Neural progenitor cell (in vitro differentiated cells): ENCODE measurements at regions not wholly inside any gene's neighbourhood (a gene's known extent, or its start where the extent isn't known, plus 50 kb on each side); places are given as distances from the start of the nearest gene placed in this dataset.

Experiments
- EZH2 ChIP-seq: fragments of 200-600 bp; sonication (generic); IDR thresholded peaks from 2 replicates; pipeline ENCODE4 v1.6.1; 2017; ENCODE audit warnings: antibody characterized with exemption, mild to moderate bottlenecking, moderate library complexity
- TF ChIP-seq, protein P1 (sequence below): fragments of 200-600 bp; sonication (generic); IDR thresholded peaks from 2 replicates; pipeline ENCODE4 v1.5.1; 2017; ENCODE audit warnings: antibody characterized with exemption, mild to moderate bottlenecking

DNA sequence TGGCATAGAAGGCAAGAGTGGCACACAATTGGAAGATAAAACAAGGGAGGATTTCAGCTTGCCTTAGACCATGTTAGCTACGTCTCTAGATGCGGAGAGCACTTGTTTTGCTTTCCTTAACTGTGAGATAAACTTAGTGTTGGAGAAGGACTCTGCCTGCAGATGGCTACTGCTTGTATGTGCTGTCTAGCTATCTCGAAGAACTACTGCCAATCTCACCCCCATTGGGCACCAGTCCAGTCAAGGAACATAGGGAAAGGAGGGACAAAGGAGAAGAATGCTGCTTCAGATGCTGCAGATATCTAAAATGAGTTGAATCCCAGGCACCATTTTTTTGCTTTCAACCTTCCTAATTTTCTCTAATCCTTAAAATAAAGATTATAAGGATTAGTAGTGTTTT is 726.0 kb upstream of the ARGLU1 start:
- no peak for TF ChIP-seq EZH2
- TF ChIP-seq, protein P1, sequence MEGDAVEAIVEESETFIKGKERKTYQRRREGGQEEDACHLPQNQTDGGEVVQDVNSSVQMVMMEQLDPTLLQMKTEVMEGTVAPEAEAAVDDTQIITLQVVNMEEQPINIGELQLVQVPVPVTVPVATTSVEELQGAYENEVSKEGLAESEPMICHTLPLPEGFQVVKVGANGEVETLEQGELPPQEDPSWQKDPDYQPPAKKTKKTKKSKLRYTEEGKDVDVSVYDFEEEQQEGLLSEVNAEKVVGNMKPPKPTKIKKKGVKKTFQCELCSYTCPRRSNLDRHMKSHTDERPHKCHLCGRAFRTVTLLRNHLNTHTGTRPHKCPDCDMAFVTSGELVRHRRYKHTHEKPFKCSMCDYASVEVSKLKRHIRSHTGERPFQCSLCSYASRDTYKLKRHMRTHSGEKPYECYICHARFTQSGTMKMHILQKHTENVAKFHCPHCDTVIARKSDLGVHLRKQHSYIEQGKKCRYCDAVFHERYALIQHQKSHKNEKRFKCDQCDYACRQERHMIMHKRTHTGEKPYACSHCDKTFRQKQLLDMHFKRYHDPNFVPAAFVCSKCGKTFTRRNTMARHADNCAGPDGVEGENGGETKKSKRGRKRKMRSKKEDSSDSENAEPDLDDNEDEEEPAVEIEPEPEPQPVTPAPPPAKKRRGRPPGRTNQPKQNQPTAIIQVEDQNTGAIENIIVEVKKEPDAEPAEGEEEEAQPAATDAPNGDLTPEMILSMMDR = no peak
